H4 (cell line): ENCODE measurements at regions not wholly inside any gene's neighbourhood (a gene's known extent, or its start where the extent isn't known, plus 50 kb on each side); places are given as distances from the start of the nearest gene placed in this dataset.

ENCODE experiments used
- DNase-seq: peaks from one replicate; pipeline ENCODE4 v3.0.0-alpha.2; 2015; ENCODE audit warnings: low spot score

DNA sequence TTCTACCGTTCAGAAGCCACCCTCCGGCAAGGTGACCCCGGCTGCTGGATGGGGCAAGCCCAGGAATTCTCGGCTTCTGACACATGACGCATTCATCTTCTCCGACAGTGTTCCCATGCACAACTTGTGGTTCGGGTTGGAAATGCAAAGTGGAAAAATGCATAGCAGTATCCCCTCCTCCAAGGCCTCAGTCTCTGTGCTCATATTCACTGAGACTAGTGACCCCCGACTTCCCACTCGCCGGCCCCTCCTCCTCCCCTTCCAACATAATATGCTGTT lies 70.0 kb upstream of the NTM start:
- DNase-seq: no peak

DNA sequence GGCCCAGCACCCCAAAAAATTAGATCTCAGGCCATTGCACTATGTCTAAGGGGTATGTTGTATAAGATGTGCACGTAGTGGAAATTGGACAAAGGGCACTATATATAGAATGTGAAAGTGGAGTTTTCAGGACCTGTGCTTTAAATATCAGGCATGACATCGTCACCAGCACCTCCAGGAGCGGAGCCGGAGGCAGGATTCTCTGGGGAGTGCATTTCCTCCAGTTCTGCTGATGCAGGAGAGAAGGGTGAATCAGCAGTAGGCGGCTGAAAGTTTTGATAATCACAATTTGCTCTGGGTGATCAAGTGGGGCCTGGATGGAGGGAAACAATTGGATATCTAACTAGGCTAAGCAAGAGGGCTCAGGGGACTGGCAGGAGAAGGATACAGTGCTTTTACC lies 69.1 kb upstream of the NTM start:
- DNase-seq: no peak

DNA sequence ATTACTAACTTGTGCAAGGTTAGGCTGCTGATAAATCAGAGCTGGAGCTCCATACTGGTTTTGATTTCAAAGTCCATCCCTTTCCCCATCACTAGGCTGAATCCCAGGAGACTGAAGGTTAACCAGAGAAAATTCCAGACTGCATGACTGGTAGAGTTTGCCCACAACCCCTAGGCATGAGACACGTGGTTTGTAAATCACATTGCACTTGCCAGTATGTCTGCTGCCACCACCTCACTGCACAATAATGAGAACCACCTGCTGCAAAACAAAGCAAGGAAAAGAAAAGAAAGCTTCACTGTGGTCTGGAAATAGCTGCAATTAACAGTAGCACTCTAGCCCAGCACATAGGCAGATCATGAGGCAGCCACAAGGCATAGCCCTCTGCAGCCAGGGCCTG lies 67.6 kb upstream of the NTM start:
- peak; percentile 45 for DNase-seq

DNA sequence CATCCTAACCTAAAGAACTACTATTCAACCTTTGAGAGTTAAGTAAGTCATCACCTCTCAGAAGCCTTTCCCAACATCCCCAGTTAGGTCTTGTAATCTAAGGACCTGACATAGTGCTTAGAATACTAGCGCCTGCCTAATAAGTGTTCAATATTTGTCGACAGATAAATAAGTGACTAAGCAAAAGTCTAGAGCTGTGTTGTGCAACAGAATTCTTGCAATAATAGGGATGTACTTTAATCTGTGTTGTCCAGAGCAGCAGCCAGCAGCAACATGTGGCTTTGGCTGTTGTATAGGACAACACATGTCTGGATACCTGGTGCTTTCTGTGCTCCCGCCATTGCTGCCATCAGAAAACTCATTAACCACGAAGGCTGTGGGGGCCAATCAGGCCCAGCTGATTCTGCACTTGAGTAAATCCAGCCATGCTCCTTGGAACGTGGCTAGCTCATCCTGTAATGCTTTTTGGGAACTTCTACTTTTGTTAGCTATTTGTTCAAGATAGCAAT lies 66.8 kb upstream of the NTM start:
- DNase-seq: no peak

DNA sequence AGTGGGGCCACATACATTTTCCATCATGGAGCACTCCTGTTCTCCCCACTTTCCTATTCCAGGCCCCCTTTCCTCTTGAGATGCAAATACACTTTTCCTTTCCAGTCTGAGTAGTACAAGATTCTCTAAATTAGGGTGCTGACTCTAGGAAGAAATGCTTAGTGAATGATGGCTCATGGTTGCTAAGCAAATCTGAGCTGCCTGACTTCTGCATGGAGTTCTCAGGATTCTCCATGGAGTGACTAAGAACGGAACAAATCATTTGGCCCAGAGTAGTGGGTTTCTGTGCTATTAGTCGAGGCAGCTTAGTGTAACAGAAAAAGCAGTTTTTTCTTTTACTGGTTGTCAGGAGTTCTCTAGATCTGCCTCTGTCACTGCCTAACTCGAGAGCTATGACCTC lies 65.4 kb upstream of the NTM start:
- no peak for DNase-seq

DNA sequence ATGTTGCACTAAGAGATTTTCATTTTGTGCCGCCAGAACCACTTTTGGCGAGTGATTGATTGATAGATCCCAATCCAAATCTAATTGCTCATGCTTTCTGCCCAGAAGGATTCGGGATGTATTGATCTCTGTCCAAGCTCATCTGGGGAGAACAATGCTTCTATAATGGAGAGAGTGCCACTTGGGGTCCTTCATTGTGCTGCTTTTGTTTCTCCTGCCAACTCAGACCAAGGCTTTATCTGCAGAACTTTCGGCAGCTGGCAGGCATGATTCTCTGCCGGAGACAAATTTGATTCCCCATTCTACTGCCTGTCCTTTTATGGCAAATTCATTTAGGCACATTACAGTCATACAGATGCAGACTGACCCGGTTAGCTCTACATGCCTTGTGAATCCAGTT lies 62.9 kb upstream of the NTM start:
- no peak for DNase-seq

DNA sequence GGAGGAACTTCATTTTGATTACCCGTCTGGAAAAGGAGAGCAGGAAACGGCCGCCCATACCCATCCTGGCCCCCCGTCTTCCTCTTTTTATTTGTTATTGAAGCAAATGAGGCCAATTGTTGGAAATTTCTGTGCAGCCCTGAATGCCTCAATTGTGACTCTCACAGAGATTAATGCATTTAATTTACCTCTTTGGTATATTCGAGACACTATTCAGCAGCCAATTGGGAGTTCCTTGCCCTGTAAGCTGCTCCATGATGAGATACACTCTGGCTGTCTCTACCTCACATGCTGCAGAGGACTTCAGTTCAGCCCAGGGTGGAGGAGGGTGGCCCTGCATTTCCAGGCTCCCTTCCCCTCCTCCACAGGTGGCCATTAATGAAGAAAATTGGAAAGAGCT lies 60.6 kb upstream of the NTM start:
- DNase-seq: no peak

DNA sequence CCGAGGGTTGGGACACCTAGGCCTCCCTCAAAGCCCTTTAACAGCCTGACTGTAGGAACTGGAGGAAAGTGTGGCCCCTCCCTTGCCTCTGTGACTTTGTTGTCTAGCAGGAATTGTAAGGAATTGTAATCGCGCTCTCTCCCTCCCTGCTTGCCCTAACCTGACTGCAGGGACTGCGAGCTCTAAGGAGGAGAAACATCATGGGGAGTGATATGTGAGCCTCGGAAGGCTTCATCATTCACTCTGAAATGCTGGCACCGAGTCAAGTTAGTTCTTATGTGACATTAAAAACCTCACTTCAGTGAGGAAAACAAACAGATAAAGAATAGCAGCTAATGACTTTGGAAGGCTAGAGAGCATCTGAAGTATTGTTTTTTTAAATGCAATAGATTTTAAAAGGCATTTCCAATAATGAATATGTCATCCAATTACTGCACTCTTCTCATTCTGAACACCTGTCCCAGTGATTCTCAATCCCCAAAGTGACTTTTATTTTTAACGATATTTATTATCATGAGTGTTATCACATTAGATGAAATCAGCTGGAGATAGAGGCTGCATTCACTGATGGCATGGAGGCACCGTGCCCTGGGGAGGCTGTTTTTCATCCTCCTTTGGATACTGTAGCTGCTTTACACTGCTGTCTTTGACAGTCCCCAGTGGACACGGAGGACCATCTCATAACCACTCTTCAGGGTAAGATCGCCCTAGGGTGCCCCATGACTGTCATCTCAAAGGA lies 58.5 kb upstream of the NTM start:
- no peak for DNase-seq
